GM12878 (cell line): ENCODE measurements at regions not wholly inside any gene's neighbourhood (a gene's known extent, or its start where the extent isn't known, plus 50 kb on each side); places are given as distances from the start of the nearest gene placed in this dataset.

ENCODE experiments used
- ATAC-seq: fragments of 200-7000 bp; cut with Tn5 transposase; 3 replicates; pipeline ENCODE4 v1.9.1; 2020; ENCODE audit warnings: mild to moderate bottlenecking, moderate library complexity
- BruUV-seq: library from RNA; stranded (reverse); fragments of 400-500 nt; replicated peaks from 2 replicates; lab custom pipeline; 2021; lab: Mats Ljungman, UMichigan
- CTCF ChIA-PET: fragments of 300-600 bp; sonication (Branson Sonifier 250); formaldehyde crosslinking; extraction: SDS; loops from one replicate; lab custom pipeline; 2021; ENCODE audit warnings: inconsistent platforms; lab: Yijun Ruan, JAX
- POLR2A ChIA-PET: fragments of 350-600 bp; formaldehyde crosslinking; extraction: SDS; loops from one replicate; lab custom pipeline; 2021; ENCODE audit warnings: inconsistent platforms; lab: Charles Lee
- RAD21 ChIA-PET: fragments of 300-600 bp; sonication (Branson Sonifier 250); formaldehyde crosslinking; loops from one replicate; lab custom pipeline; 2023; ENCODE audit warnings: antibody characterized with exemption; ENCODE audit not compliant: unreplicated experiment; lab: Charles Lee
- SMC1A ChIA-PET: fragments of 300-600 bp; sonication (Branson Sonifier 250); formaldehyde crosslinking; loops from one replicate; lab custom pipeline; 2023; ENCODE audit not compliant: unreplicated experiment, uncharacterized antibody; lab: Charles Lee
- DNase-seq: peaks from one replicate; pipeline ENCODE4 v3.0.0-alpha.2; 2011; ENCODE audit warnings: low read depth, low spot score
- FAIRE-seq: peaks from 3 replicates; lab custom pipeline; 2011; peaks lifted over from hg19 to GRCh38; lab: Jason Lieb, UNC
- H2AFZ ChIP-seq: 2 replicates; pipeline ENCODE4 v1.6.0; 2011; ENCODE audit warnings: low read depth, low read length, control low read depth; ENCODE audit not compliant: control insufficient read depth
- H3K27ac ChIP-seq: 2 replicates; pipeline ENCODE4 v1.5.1; 2011; ENCODE audit warnings: control low read depth; ENCODE audit not compliant: control insufficient read depth, insufficient read depth
- H3K27me3 ChIP-seq, 2 experiments: replicated peaks in 1 of 2; 2 replicates each; pipeline versions ENCODE4 v1.6.0 to v1.6.1; 2011; ENCODE audit warnings: low read length in 1 of 2; ENCODE audit not compliant: control insufficient read depth in 2 of 2, insufficient read depth in 2 of 2
- H3K36me3 ChIP-seq, 2 experiments: 2 replicates each; pipeline ENCODE4 v1.5.1; 2011; ENCODE audit warnings: low read length in 1 of 2; ENCODE audit not compliant: control insufficient read depth in 2 of 2, insufficient read depth in 2 of 2
- H3K4me1 ChIP-seq: 2 replicates; pipeline ENCODE4 v1.6.1; 2011; ENCODE audit warnings: mild to moderate bottlenecking, low read length, moderate library complexity, mixed read lengths; ENCODE audit not compliant: control insufficient read depth, insufficient read depth
- H3K4me2 ChIP-seq: 2 replicates; pipeline ENCODE4 v1.6.0; 2011; ENCODE audit warnings: control low read depth; ENCODE audit not compliant: control insufficient read depth, insufficient read depth
- H3K4me3 ChIP-seq: fragments of 200-600 bp; sonication (generic); 2 replicates; pipeline ENCODE4 v1.5.1; 2016
- H3K79me2 ChIP-seq: 2 replicates; pipeline ENCODE4 v1.6.0; 2011; ENCODE audit warnings: low read length; ENCODE audit not compliant: control insufficient read depth, insufficient read depth
- H3K9ac ChIP-seq: 2 replicates; pipeline ENCODE4 v1.8.0; 2011; ENCODE audit warnings: low read length, control low read depth, mixed read lengths; ENCODE audit not compliant: control insufficient read depth, insufficient read depth
- H3K9me3 ChIP-seq: replicated peaks from 3 replicates; pipeline ENCODE4 v1.5.1; 2011; ENCODE audit warnings: mild to moderate bottlenecking, low read length; ENCODE audit not compliant: control insufficient read depth, insufficient read depth
- H4K20me1 ChIP-seq: 2 replicates; pipeline ENCODE4 v1.6.0; 2011; ENCODE audit not compliant: control insufficient read depth, insufficient read depth
- ASH2L ChIP-seq: fragments of 300-600, 200-600 bp; sonication (generic); IDR thresholded peaks from 2 replicates; pipeline ENCODE4 v1.6.1; 2017; ENCODE audit warnings: low read depth, mild to moderate bottlenecking, borderline replicate concordance
- PAX8 ChIP-seq: fragments of 450-650 bp; IDR thresholded peaks from 2 replicates; pipeline ENCODE4 v1.6.1; 2017; ENCODE audit warnings: mild to moderate bottlenecking, moderate library complexity
- RAD21 ChIP-seq: IDR thresholded peaks from 2 replicates; pipeline ENCODE4 v1.6.1; 2011; ENCODE audit warnings: mild to moderate bottlenecking, low read depth, low read length, moderate library complexity; ENCODE audit not compliant: insufficient read depth
- TBL1XR1 ChIP-seq: IDR thresholded peaks from 2 replicates; pipeline ENCODE4 v1.6.1; 2012; ENCODE audit warnings: low read depth, low read length, improper control_type of control experiment
- TCF7 ChIP-seq: IDR thresholded peaks from 2 replicates; pipeline ENCODE4 v1.6.1; 2014; ENCODE audit warnings: antibody characterized with exemption, borderline replicate concordance
- ZNF24 ChIP-seq: fragments of 450-650 bp; IDR thresholded peaks from 2 replicates; pipeline ENCODE4 v1.6.1; 2017; ENCODE audit warnings: antibody characterized with exemption, mild to moderate bottlenecking
- WGBS: methylation state at CpG from one replicate; pipeline ENCODE4 v1.1.6; 2016; ENCODE audit warnings: low lambda C conversion rate; ENCODE audit not compliant: insufficient replicate concordance, insufficient coverage; ENCODE audit errors: missing lambda C conversion rate; 5-methylcytosine and 5-hydroxymethylcytosine counted together
- in situ Hi-C: fragments of 300-500 bp; cut with MboI; formaldehyde crosslinking; loops from 9 replicates; pipeline ENCODE4 v1.14.3; 2018; ENCODE audit warnings: mixed read lengths
- intact Hi-C: fragments of 100-400 bp; cut with micrococcal nuclease; formaldehyde crosslinking; loops from one replicate; pipeline ENCODE4 v1.14.2; 2022; ENCODE audit not compliant: unreplicated experiment
- TF ChIP-seq, protein P1 (sequence below): fragments of 450-650 bp; formaldehyde crosslinking; IDR thresholded peaks from 2 replicates; pipeline ENCODE4 v1.5.0; 2022; ENCODE audit warnings: mild to moderate bottlenecking, missing genetic modification characterization
- TF ChIP-seq, protein P2 (sequence below): fragments of 450-650 bp; IDR thresholded peaks from 2 replicates; pipeline ENCODE4 v1.6.1; 2014; ENCODE audit warnings: mild to moderate bottlenecking

DNA sequence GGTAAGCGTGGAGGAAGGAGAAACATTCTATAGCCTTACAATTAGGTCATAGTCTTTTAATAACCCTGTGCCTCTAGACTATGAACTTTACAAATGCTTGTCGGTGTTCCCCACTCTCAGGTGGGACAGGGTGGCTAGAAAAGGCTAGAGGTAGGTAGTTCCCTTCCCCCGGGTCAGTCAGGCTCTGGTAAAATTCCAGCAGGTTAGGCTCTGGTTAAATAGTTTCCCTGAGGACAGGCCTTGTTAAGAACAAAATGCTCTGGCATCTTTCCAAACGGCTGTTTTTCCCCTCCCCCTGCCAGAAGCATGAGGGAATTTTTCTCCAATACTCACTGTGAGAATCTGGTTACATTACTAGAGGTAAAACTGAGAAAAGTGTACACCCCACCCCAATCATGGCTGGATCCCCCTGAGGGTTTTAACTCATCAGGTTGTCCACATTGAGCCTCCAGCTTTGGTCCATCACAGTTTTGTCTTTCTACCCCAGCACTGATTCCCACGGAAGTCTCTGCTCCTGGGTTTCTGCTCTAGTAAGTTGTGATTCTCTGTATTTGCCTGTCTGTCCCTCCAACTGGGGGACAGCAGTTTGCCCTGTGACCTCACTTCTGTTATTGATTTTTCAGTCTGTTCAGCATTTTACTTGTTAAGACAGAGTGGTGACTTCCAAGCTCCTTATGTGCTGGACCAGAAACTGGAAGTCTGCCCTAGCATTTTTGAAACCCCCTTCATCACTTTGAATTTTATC is 84.7 kb upstream of the ADGRF1 start:
- H3K36me3 ChIP-seq: no peaks in the 10 kb centered on the region
- H3K27me3 ChIP-seq: no peaks in the 10 kb centered on the region
- H2AFZ ChIP-seq: no peak overlapping the region
- RAD21 ChIA-PET: no interaction called here
- in situ Hi-C loops (no loop called here), intact Hi-C loops (no loop called here)
- TF ChIP-seq ZNF24 (no peak), ASH2L (no peak), RAD21 (no peak), PAX8 (no peak), TBL1XR1 (no peak), TCF7 (no peak)
- TF ChIP-seq, protein P1, sequence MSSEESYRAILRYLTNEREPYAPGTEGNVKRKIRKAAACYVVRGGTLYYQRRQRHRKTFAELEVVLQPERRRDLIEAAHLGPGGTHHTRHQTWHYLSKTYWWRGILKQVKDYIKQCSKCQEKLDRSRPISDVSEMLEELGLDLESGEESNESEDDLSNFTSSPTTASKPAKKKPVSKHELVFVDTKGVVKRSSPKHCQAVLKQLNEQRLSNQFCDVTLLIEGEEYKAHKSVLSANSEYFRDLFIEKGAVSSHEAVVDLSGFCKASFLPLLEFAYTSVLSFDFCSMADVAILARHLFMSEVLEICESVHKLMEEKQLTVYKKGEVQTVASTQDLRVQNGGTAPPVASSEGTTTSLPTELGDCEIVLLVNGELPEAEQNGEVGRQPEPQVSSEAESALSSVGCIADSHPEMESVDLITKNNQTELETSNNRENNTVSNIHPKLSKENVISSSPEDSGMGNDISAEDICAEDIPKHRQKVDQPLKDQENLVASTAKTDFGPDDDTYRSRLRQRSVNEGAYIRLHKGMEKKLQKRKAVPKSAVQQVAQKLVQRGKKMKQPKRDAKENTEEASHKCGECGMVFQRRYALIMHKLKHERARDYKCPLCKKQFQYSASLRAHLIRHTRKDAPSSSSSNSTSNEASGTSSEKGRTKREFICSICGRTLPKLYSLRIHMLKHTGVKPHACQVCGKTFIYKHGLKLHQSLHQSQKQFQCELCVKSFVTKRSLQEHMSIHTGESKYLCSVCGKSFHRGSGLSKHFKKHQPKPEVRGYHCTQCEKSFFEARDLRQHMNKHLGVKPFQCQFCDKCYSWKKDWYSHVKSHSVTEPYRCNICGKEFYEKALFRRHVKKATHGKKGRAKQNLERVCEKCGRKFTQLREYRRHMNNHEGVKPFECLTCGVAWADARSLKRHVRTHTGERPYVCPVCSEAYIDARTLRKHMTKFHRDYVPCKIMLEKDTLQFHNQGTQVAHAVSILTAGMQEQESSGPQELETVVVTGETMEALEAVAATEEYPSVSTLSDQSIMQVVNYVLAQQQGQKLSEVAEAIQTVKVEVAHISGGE (CRISPR knock-in tag): no peak
- TF ChIP-seq, protein P2, sequence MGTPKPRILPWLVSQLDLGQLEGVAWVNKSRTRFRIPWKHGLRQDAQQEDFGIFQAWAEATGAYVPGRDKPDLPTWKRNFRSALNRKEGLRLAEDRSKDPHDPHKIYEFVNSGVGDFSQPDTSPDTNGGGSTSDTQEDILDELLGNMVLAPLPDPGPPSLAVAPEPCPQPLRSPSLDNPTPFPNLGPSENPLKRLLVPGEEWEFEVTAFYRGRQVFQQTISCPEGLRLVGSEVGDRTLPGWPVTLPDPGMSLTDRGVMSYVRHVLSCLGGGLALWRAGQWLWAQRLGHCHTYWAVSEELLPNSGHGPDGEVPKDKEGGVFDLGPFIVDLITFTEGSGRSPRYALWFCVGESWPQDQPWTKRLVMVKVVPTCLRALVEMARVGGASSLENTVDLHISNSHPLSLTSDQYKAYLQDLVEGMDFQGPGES: no peak
- BruUV-seq: no TSS peak
- DNase-seq (no peak), FAIRE-seq (no peak), ATAC-seq (no peak)
- CTCF ChIA-PET: no interaction called here
- no peaks in the 10 kb centered on the region for H3K4me1 ChIP-seq
- 23% methylated on average over 5 of the region's 5 CpGs for WGBS
- H3K9ac ChIP-seq: no peak overlapping the region
- no peak overlapping the region for H3K27ac ChIP-seq
- no peaks in the 10 kb centered on the region for H3K9me3 ChIP-seq
- no peaks in the 10 kb centered on the region for H4K20me1 ChIP-seq
- H3K79me2 ChIP-seq: no peaks in the 10 kb centered on the region
- no peak overlapping the region for H3K4me2 ChIP-seq
- POLR2A ChIA-PET: no interaction called here
- no peak overlapping the region for H3K4me3 ChIP-seq
- SMC1A ChIA-PET: no interaction called here
